SK-N-MC (cell line): ENCODE measurements at regions not wholly inside any gene's neighbourhood (a gene's known extent, or its start where the extent isn't known, plus 50 kb on each side); places are given as distances from the start of the nearest gene placed in this dataset.

Source experiments
- EZH2 ChIP-seq: fragments of 200-600 bp; sonication (generic); IDR thresholded peaks from one replicate; pipeline ENCODE4 v1.6.1; 2017; ENCODE audit warnings: antibody characterized with exemption
- FOXP2 ChIP-seq: optimal IDR thresholded peaks from 2 replicates; pipeline ENCODE3; 2011; ENCODE audit warnings: mild to moderate bottlenecking, moderate library complexity; ENCODE audit not compliant: insufficient read depth; ENCODE audit errors: extremely low read length, control extremely low read depth
- POLR2AphosphoS5 ChIP-seq: IDR thresholded peaks from 2 replicates; pipeline ENCODE4 v1.6.1; 2012; ENCODE audit warnings: mild to moderate bottlenecking, low read depth, low read length, borderline replicate concordance

DNA sequence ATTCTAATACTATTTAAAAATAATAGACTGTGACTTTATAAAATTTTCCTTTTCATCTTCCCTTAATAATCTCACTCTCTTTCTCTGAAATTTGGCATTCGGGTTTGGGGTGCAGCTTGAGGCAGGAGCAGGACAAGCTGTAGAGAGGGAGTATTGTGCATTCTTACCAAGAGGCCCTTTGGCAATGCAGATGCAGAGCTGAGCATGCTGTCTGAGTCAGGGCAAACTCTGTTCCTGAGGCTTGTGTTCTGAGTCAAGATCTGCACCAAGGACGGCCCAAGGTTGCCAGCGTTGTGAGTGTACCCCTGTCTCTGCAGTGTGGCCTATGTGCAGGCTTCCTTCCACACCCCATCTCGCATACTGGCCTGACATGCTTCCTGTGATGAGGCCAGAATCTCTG lies 343.8 kb upstream of the FRG2C start:
- TF ChIP-seq POLR2AphosphoS5 (no peak), EZH2 (no peak), FOXP2 (no peak)
